Keratinocyte (primary cell): ENCODE measurements at regions not wholly inside any gene's neighbourhood (a gene's known extent, or its start where the extent isn't known, plus 50 kb on each side); places are given as distances from the start of the nearest gene placed in this dataset.
A peak's percentile ranks its signal among the peaks of the same experiment; 100 is the strongest.

Experiments
- DNase-seq: peaks from one replicate; pipeline ENCODE4 v3.0.0-alpha.2; 2011; ENCODE audit warnings: low read depth, missing footprints, low spot score
- FAIRE-seq: peaks from 2 replicates; lab custom pipeline; 2011; peaks lifted over from hg19 to GRCh38; lab: Jason Lieb, UNC
- H2AFZ ChIP-seq: 2 replicates; pipeline ENCODE4 v1.6.0; 2012; ENCODE audit warnings: low read length, control low read depth, inconsistent platforms; ENCODE audit not compliant: control insufficient read depth
- H3K27ac ChIP-seq: 2 replicates; pipeline ENCODE4 v1.5.1; 2011; ENCODE audit warnings: low read length; ENCODE audit not compliant: control insufficient read depth, insufficient read depth
- H3K27me3 ChIP-seq: 3 replicates; pipeline ENCODE4 v1.6.0; 2011; ENCODE audit warnings: low read length; ENCODE audit not compliant: control insufficient read depth, insufficient read depth; ENCODE audit errors: extremely low read depth
- H3K36me3 ChIP-seq, 2 experiments: 2 replicates in 1 of 2; 3 replicates in 1 of 2; pipeline ENCODE4 v1.5.1; 2011; ENCODE audit warnings: low read length in 2 of 2, mild to moderate bottlenecking in 1 of 2; ENCODE audit not compliant: control insufficient read depth in 2 of 2, insufficient read depth in 2 of 2; ENCODE audit errors: extremely low read depth in 1 of 2
- H3K4me1 ChIP-seq: 3 replicates; pipeline ENCODE4 v1.5.1; 2011; ENCODE audit warnings: low read length; ENCODE audit not compliant: control insufficient read depth, insufficient read depth; ENCODE audit errors: extremely low read depth
- H3K4me2 ChIP-seq: 3 replicates; pipeline ENCODE4 v1.6.0; 2011; ENCODE audit warnings: low read depth, low read length; ENCODE audit not compliant: control insufficient read depth, insufficient read depth; ENCODE audit errors: extremely low read depth
- H3K4me3 ChIP-seq, 3 experiments: fragments of 200-600 bp in 1 of 3; sonication (generic) in 1 of 3; 2 replicates in 2 of 3; 3 replicates in 1 of 3; pipeline ENCODE4 v1.5.1; 2011 to 2016; ENCODE audit warnings: low read length in 3 of 3, mild to moderate bottlenecking in 3 of 3, control low read depth in 2 of 3, inconsistent platforms in 1 of 3, low read depth in 1 of 3, mixed read lengths in 1 of 3, mixed run types in 1 of 3, moderate library complexity in 1 of 3; ENCODE audit not compliant: control insufficient read depth in 2 of 3, insufficient read depth in 2 of 3; ENCODE audit errors: extremely low read depth in 1 of 3
- H3K79me2 ChIP-seq: 2 replicates; pipeline ENCODE4 v1.6.0; 2012; ENCODE audit warnings: low read length; ENCODE audit not compliant: control insufficient read depth, insufficient read depth
- H3K9ac ChIP-seq: 3 replicates; pipeline ENCODE4 v1.6.0; 2011; ENCODE audit warnings: low read length; ENCODE audit not compliant: control insufficient read depth, insufficient read depth; ENCODE audit errors: extremely low read depth
- H3K9me1 ChIP-seq: 3 replicates; pipeline ENCODE4 v1.6.0; 2011; ENCODE audit warnings: low read length; ENCODE audit not compliant: control insufficient read depth, insufficient read depth; ENCODE audit errors: extremely low read depth
- H3K9me3 ChIP-seq: 2 replicates; pipeline ENCODE4 v1.5.1; 2012; ENCODE audit warnings: low read depth, low read length; ENCODE audit not compliant: control insufficient read depth
- H4K20me1 ChIP-seq: 3 replicates; pipeline ENCODE4 v1.6.0; 2011; ENCODE audit warnings: low read length; ENCODE audit not compliant: control insufficient read depth, insufficient read depth; ENCODE audit errors: extremely low read depth
- CTCF ChIP-seq, 3 experiments: IDR thresholded peaks in 1 of 3; conservative IDR thresholded peaks in 1 of 3; optimal IDR thresholded peaks in 1 of 3; 2 replicates in 2 of 3; 3 replicates in 1 of 3; pipeline versions ENCODE3 to v1.5.1; 2011; ENCODE audit warnings: low read length in 3 of 3, mild to moderate bottlenecking in 3 of 3, moderate library complexity in 2 of 3, control low read depth in 1 of 3, inconsistent platforms in 1 of 3; ENCODE audit not compliant: insufficient read depth in 2 of 3; ENCODE audit errors: extremely low read depth in 1 of 3
- EZH2 ChIP-seq: IDR thresholded peaks from one replicate; pipeline ENCODE4 v1.6.1; 2012; ENCODE audit warnings: inconsistent platforms, mild to moderate bottlenecking, low read length, moderate library complexity
- dilution Hi-C: fragments of 300-500 bp; cut with MboI; formaldehyde crosslinking; loops from one replicate; pipeline ENCODE4 v1.7.0; 2020; ENCODE audit warnings: low sequenced_read_pairs; ENCODE audit not compliant: extremely low pct_ligation_motif_present

- Histone ChIP-seq H3K4me3 (peak overlapping the region in 1 of 3 experiments; percentile 18), H3K36me3 (no peaks in the 10 kb centered on the region), H3K9me3 (no peaks in the 10 kb centered on the region), H3K4me1 (no peaks in the 10 kb centered on the region), H3K4me2 (no peak overlapping the region), H3K27ac (no peak overlapping the region), H4K20me1 (no peaks in the 10 kb centered on the region), H3K9me1 (no peaks in the 10 kb centered on the region), H3K9ac (no peak overlapping the region), H2AFZ (no peak overlapping the region), H3K27me3 (peaks cover 29% of the 10 kb centered on the region), H3K79me2 (no peaks in the 10 kb centered on the region)
- TF ChIP-seq EZH2 (peak; percentile 60), CTCF (optimal IDR thresholded peaks at IDR 0.05 in 1 of 3, IDR thresholded peaks at IDR 0.05 in 1 of 3, conservative IDR thresholded peaks at IDR 0.05 in 1 of 3; ENCODE audit: extremely low read depth in 1 of 3, insufficient read depth in 2 of 3, low read length in 3 of 3) (no peak)
- no peak for DNase-seq
- no peak for FAIRE-seq
- dilution Hi-C loops: no loop called here
Observed at GRCh38 chr14:103220134-103220981, 97.1 kb downstream of the TNFAIP2 start.

GRCh38 chr14:103220982-103221641, 97.9 kb downstream of the TNFAIP2 start:
- H3K4me2 ChIP-seq: no peak overlapping the region
- no peaks in the 10 kb centered on the region for H4K20me1 ChIP-seq
- no peak for FAIRE-seq
- no peaks in the 10 kb centered on the region for H3K79me2 ChIP-seq
- H2AFZ ChIP-seq: no peak overlapping the region
- no peaks in the 10 kb centered on the region for H3K36me3 ChIP-seq
- peaks cover 29% of the 10 kb centered on the region for H3K27me3 ChIP-seq
- no peak overlapping the region for H3K9ac ChIP-seq
- no peaks in the 10 kb centered on the region for H3K4me1 ChIP-seq
- dilution Hi-C loops: no loop called here
- H3K27ac ChIP-seq: no peak overlapping the region
- peak overlapping the region in 1 of 3 experiments; percentile 18 for H3K4me3 ChIP-seq
- no peak for DNase-seq
- H3K9me3 ChIP-seq: no peaks in the 10 kb centered on the region
- no peak for TF ChIP-seq EZH2
- TF ChIP-seq CTCF (optimal IDR thresholded peaks at IDR 0.05 in 1 of 3, IDR thresholded peaks at IDR 0.05 in 1 of 3, conservative IDR thresholded peaks at IDR 0.05 in 1 of 3; ENCODE audit: extremely low read depth in 1 of 3, insufficient read depth in 2 of 3, low read length in 3 of 3): no peak
- H3K9me1 ChIP-seq: no peaks in the 10 kb centered on the region
